ENCODE measurements at regions not wholly inside any gene's neighbourhood (a gene's known extent, or its start where the extent isn't known, plus 50 kb on each side); places are given as distances from the start of the nearest gene placed in this dataset.

DNA sequence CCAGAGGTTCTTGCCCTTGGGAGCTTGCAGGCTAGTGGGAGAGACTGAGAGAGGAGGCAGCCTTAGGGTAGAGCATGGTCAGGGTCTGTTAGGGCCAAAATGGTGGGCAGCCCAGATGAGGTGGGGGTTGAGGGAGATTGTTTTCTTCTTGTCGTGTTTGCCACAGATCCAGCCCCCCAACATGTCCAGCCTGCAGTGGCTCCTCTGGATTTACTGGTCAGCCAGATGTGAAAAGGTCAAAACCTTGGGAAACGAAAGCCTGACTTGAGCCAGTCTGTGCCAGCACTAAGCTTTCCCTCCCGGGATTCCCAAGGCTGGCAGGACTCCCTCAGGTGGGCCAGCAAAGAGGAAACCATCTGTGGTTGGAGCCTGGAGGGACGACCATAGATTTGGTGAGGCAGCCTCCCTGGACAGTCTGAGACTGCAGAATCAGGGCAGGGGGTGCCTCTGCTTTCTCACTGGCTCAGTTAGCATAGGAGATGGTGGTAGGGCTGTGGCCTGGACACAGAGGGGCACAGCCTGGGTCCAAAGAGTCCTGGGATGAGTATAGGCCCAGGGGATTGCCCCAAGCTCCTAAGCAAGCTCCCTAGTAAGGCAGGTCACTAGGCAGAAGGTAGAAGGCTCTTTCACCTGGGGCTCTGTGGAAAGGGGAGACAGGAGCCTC lies 51.2 kb upstream of the PRR23C start:
- no peaks in the 10 kb centered on the region for H3K9me3 ChIP-seq (ENCODE audit: low read length)
- no peak overlapping the region for H3K4me2 ChIP-seq (ENCODE audit: low read length)
- intact Hi-C loops (cut with micrococcal nuclease; ENCODE audit: unreplicated experiment), result no loop called here
- no peaks in the 10 kb centered on the region for H3K36me3 ChIP-seq (ENCODE audit: insufficient read depth, low read length)
- BruUV-seq (replicated peaks), result no TSS peak
- H3K9me2 ChIP-seq (ENCODE audit: insufficient read depth, low read length), result no peaks in the 10 kb centered on the region
- no peaks in the 10 kb centered on the region for H3K79me2 ChIP-seq (ENCODE audit: insufficient read depth, low read depth, low read length)
- no peak for DNase-seq (ENCODE audit: low spot score)
- CTCF ChIA-PET (ENCODE audit: unreplicated experiment), result no interaction called here
- POLR2A ChIA-PET, result no interaction called here
- no peak overlapping the region for H3K27ac ChIP-seq (ENCODE audit: low read depth, low read length, poor library complexity, severe bottlenecking)
- no peaks in the 10 kb centered on the region for H4K20me1 ChIP-seq (ENCODE audit: insufficient read depth, low read length)
- TF ChIP-seq, protein P1, sequence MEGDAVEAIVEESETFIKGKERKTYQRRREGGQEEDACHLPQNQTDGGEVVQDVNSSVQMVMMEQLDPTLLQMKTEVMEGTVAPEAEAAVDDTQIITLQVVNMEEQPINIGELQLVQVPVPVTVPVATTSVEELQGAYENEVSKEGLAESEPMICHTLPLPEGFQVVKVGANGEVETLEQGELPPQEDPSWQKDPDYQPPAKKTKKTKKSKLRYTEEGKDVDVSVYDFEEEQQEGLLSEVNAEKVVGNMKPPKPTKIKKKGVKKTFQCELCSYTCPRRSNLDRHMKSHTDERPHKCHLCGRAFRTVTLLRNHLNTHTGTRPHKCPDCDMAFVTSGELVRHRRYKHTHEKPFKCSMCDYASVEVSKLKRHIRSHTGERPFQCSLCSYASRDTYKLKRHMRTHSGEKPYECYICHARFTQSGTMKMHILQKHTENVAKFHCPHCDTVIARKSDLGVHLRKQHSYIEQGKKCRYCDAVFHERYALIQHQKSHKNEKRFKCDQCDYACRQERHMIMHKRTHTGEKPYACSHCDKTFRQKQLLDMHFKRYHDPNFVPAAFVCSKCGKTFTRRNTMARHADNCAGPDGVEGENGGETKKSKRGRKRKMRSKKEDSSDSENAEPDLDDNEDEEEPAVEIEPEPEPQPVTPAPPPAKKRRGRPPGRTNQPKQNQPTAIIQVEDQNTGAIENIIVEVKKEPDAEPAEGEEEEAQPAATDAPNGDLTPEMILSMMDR (conservative IDR thresholded peaks at IDR 0.05; ENCODE audit: low read length), result no peak
- TF ChIP-seq EZH2phosphoT487 (IDR thresholded peaks at IDR 0.05; ENCODE audit: borderline replicate concordance, low read depth, low read length), result no peak
- no peaks in the 10 kb centered on the region for H3K4me1 ChIP-seq (ENCODE audit: insufficient read depth, low read length, poor library complexity, severe bottlenecking)
- no peak overlapping the region for H3K4me3 ChIP-seq (ENCODE audit: low read depth, low read length, poor library complexity, severe bottlenecking)
- H2AFZ ChIP-seq (ENCODE audit: low read length), result no peak overlapping the region

DNA sequence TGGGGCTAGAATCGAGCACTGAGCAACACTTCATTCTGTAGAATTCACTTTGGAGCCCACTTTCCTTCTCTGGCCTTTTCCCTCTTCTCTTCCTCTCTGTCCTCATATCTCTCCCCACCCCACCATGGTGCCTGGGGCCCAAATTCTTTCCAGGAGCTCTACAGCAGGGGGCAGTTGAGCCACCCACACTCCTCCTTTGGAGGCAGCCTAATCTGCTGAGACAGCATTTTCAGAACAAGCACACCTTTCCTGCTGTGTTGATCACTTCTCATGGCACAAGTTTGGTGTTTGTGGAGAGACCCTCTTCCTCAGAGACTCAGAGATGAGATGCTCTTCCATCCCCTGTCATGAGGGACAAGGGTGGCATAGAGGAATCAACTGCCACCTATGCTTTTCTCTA lies 52.0 kb upstream of the PRR23C start:
- Histone ChIP-seq H2AFZ (ENCODE audit: low read length) (no peak overlapping the region), H3K27ac (ENCODE audit: low read depth, low read length, poor library complexity, severe bottlenecking) (no peak overlapping the region), H3K4me3 (ENCODE audit: low read depth, low read length, poor library complexity, severe bottlenecking) (no peak overlapping the region), H3K9me2 (ENCODE audit: insufficient read depth, low read length) (no peaks in the 10 kb centered on the region), H3K4me2 (ENCODE audit: low read length) (no peak overlapping the region), H3K9me3 (ENCODE audit: low read length) (no peaks in the 10 kb centered on the region), H3K79me2 (ENCODE audit: insufficient read depth, low read depth, low read length) (no peaks in the 10 kb centered on the region), H4K20me1 (ENCODE audit: insufficient read depth, low read length) (no peaks in the 10 kb centered on the region), H3K4me1 (ENCODE audit: insufficient read depth, low read length, poor library complexity, severe bottlenecking) (no peaks in the 10 kb centered on the region), H3K36me3 (ENCODE audit: insufficient read depth, low read length) (no peaks in the 10 kb centered on the region)
- TF ChIP-seq, protein P1 (conservative IDR thresholded peaks at IDR 0.05; ENCODE audit: low read length), result no peak
- no peak for TF ChIP-seq EZH2phosphoT487 (IDR thresholded peaks at IDR 0.05; ENCODE audit: borderline replicate concordance, low read depth, low read length)
- POLR2A ChIA-PET, result no interaction called here
- no TSS peak for BruUV-seq (replicated peaks)
- no peak for DNase-seq (ENCODE audit: low spot score)
- intact Hi-C loops (cut with micrococcal nuclease; ENCODE audit: unreplicated experiment), result no loop called here
- CTCF ChIA-PET (ENCODE audit: unreplicated experiment), result no interaction called here

DNA sequence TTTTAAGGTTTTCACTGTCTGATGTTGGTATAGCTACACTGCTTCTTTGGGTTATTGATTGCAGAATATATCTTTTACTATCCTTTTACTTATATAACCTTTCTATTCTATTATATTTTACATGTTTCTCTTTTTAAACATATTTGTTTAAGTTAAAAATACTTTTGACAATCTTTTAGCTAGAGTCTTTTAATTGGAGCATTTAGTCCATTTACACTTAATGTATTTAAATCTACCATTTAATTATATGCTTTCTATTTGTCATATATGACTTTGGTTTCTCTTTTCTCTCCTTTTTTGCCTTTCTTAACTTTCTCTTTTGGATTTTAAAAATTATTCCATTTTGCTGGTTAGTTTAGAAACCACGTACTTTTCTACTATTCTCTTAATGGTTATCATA lies 53.7 kb upstream of the PRR23C start:
- no peak overlapping the region for H3K27ac ChIP-seq (ENCODE audit: low read depth, low read length, poor library complexity, severe bottlenecking)
- H3K9me2 ChIP-seq (ENCODE audit: insufficient read depth, low read length), result no peaks in the 10 kb centered on the region
- no peaks in the 10 kb centered on the region for H3K4me1 ChIP-seq (ENCODE audit: insufficient read depth, low read length, poor library complexity, severe bottlenecking)
- no peak overlapping the region for H3K4me2 ChIP-seq (ENCODE audit: low read length)
- no peak overlapping the region for H2AFZ ChIP-seq (ENCODE audit: low read length)
- no TSS peak for BruUV-seq (replicated peaks)
- TF ChIP-seq, protein P1 (conservative IDR thresholded peaks at IDR 0.05; ENCODE audit: low read length), result no peak
- no peak for TF ChIP-seq EZH2phosphoT487 (IDR thresholded peaks at IDR 0.05; ENCODE audit: borderline replicate concordance, low read depth, low read length)
- CTCF ChIA-PET (ENCODE audit: unreplicated experiment), result no interaction called here
- no peaks in the 10 kb centered on the region for H3K79me2 ChIP-seq (ENCODE audit: insufficient read depth, low read depth, low read length)
- H3K4me3 ChIP-seq (ENCODE audit: low read depth, low read length, poor library complexity, severe bottlenecking), result no peak overlapping the region
- no peaks in the 10 kb centered on the region for H3K9me3 ChIP-seq (ENCODE audit: low read length)
- POLR2A ChIA-PET, result interaction anchor here (1.0 kb wide), 1 partner anchor 9 kb away, joined by 3 read pairs; no protein-coding TSS in a partner anchor
- intact Hi-C loops (cut with micrococcal nuclease; ENCODE audit: unreplicated experiment), result no loop called here
- no peak for DNase-seq (ENCODE audit: low spot score)
- H3K36me3 ChIP-seq (ENCODE audit: insufficient read depth, low read length), result no peaks in the 10 kb centered on the region
- no peaks in the 10 kb centered on the region for H4K20me1 ChIP-seq (ENCODE audit: insufficient read depth, low read length)
